Mucosa of rectum (tissue), 2 donors: ENCODE measurements at regions not wholly inside any gene's neighbourhood (a gene's known extent, or its start where the extent isn't known, plus 50 kb on each side); places are given as distances from the start of the nearest gene placed in this dataset.

Source experiments
- H3K27ac ChIP-seq, 2 donors: one replicate each; pipeline ENCODE4 v1.7.0; 2013; ENCODE audit warnings: inconsistent platforms in 2 of 2, low read depth in 2 of 2, low read length in 2 of 2
- H3K27me3 ChIP-seq, 2 donors: one replicate each; pipeline ENCODE4 v1.7.0; 2013; ENCODE audit warnings: low read length in 2 of 2; ENCODE audit not compliant: control insufficient read depth in 2 of 2, insufficient read depth in 2 of 2
- H3K36me3 ChIP-seq, 2 donors: one replicate each; pipeline ENCODE4 v1.7.0; 2013; ENCODE audit warnings: low read length in 2 of 2; ENCODE audit not compliant: control insufficient read depth in 2 of 2, insufficient read depth in 2 of 2
- H3K4me1 ChIP-seq, 2 donors: one replicate each; pipeline ENCODE4 v1.7.0; 2013; ENCODE audit warnings: low read length in 2 of 2, mild to moderate bottlenecking in 1 of 2; ENCODE audit not compliant: control insufficient read depth in 2 of 2, insufficient read depth in 2 of 2
- H3K4me3 ChIP-seq, 2 donors: one replicate each; pipeline ENCODE4 v1.7.0; 2013; ENCODE audit warnings: low read length in 2 of 2
- H3K9ac ChIP-seq, 2 donors: one replicate each; pipeline ENCODE4 v1.7.0; 2013; ENCODE audit warnings: low read length in 2 of 2, low read depth in 1 of 2, mild to moderate bottlenecking in 1 of 2
- H3K9me3 ChIP-seq, 2 donors: one replicate each; pipeline ENCODE4 v1.7.0; 2013; ENCODE audit warnings: low read length in 2 of 2; ENCODE audit not compliant: control insufficient read depth in 2 of 2
- donor health status: healthy.
- donor health status: Normal muscosa, but diverticular disease.

DNA sequence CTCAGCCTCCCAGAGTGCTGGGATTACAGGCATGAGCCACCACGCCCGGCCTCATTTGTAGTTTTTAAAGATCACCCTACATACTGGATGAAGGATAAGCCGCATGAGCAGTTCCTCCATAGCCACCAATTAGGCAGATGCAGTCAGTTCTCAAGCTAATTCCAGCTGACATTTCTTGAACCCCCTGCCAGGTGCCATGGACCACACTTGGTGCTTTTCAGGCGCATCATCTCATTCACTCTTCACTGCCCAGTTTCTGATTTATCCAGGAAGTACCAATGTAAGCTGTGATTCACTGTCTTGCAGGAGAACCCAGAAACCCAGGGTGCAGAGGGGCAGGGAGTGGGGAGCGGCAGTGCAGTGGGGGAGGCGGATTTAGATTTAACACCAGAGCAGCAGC, 56.5 kb upstream of the RASA2 start:
- Histone ChIP-seq H3K4me1 (peaks cover 14 to 20% of the 10 kb centered on the region in 2 donors), H3K9me3 (no peaks in the 10 kb centered on the region), H3K9ac (no peak overlapping the region), H3K4me3 (no peak overlapping the region), H3K36me3 (peaks cover 25 to 26% of the 10 kb centered on the region in 2 donors), H3K27me3 (no peaks in the 10 kb centered on the region), H3K27ac (peak overlapping the region in 1 of 2 donors; percentile 32)

DNA sequence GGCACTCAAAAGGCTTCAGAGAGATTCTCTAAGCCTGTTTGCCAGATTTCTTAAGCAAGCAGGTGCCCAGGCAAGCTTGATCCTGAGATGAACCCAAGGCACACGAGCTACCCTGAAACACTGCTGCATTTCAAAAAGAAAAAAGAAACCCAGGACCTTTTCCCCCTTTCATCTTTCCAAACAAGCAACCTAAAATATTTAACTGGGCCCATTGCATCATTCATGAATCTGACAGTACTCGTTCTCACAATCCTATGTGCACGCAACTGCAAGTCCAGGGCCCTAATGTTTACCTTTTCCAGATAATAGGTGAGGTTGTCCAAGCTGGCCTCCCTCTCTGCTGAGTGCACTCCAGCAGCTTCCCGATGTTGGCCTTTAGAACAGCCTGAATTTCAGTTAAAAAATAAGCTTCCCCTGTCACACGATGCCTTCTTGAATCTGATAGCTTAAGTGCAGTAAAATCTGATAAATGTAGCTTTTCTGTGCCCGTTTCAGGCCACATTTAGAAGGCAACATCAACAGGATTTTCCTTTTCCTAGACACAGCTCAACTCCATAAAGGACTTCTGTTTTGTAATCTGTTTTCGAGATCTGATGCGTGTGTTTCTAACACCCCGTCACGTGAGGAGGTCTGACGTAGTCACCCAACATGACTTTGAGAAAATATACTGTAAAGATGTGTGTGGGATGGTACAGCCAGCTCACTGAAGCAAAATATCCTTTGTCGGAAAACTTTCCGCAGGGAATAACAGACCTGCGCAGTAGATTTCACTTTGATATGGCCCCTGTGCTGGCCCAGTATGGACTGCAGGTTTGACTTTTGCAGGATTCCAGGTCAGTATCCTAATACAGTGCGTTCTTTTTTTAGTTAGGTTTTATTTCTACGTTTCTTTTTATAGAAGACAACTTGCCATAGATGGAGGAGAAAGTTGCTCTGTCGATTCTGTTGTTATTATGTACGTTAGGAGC, 55.1 kb upstream of the RASA2 start:
- H3K9ac ChIP-seq: no peak overlapping the region
- H3K27me3 ChIP-seq: no peaks in the 10 kb centered on the region
- H3K27ac ChIP-seq: peak overlapping the region; percentile 7 to 56
- no peak overlapping the region for H3K4me3 ChIP-seq
- H3K4me1 ChIP-seq: peaks cover 7 to 10% of the 10 kb centered on the region in 2 donors
- H3K9me3 ChIP-seq: no peaks in the 10 kb centered on the region
- H3K36me3 ChIP-seq: peaks cover 25 to 26% of the 10 kb centered on the region in 2 donors

DNA sequence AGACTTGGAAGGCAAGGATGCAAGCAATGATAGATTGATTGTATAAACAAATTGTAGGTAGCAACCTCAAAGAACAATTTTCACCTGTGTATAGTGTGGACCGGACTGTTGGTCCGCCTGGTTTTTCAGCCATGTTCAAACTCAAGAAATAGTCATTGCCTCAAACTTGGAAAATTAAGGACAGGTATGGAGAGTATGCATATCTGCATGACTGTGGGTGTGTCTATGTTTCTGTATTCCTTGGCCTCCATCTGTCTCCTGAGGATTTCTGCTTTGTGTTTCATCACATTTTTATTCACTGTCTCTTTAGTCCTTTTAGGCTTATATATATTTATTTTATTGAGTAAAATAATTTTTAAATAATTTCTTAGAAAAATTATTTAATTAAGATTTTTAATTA, 53.9 kb upstream of the RASA2 start:
- no peak overlapping the region for H3K4me3 ChIP-seq
- peaks cover 23 to 24% of the 10 kb centered on the region in 2 donors for H3K36me3 ChIP-seq
- H3K9ac ChIP-seq: no peak overlapping the region
- H3K27me3 ChIP-seq: no peaks in the 10 kb centered on the region
- no peaks in the 10 kb centered on the region for H3K9me3 ChIP-seq
- H3K27ac ChIP-seq: peak overlapping the region in 1 of 2 donors; percentile 32
- peaks cover 10 to 13% of the 10 kb centered on the region in 2 donors for H3K4me1 ChIP-seq

DNA sequence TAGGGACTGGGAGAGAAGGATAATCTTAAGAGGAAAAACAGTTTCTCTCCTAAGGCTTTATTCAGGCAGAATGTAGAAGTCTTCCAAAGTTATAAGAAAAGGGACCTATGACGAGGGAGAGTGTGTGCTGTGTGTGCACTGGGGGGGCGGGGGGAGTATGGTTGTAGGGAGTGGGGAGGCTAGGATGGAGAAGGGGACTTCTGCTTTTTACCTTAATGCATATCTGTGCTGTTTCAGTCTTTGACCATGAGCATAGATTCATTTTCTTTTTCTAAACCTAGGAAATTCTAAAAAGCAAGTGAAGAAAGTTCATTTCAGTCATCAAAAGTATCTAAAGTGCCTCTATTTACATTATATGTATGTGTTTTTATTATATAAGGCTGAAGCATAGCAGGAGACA, 52.6 kb upstream of the RASA2 start:
- H3K27me3 ChIP-seq: no peaks in the 10 kb centered on the region
- no peaks in the 10 kb centered on the region for H3K9me3 ChIP-seq
- H3K36me3 ChIP-seq: peaks cover 20 to 23% of the 10 kb centered on the region in 2 donors
- peaks cover 10 to 13% of the 10 kb centered on the region in 2 donors for H3K4me1 ChIP-seq
- H3K9ac ChIP-seq: no peak overlapping the region
- H3K4me3 ChIP-seq: no peak overlapping the region
- no peak overlapping the region for H3K27ac ChIP-seq

DNA sequence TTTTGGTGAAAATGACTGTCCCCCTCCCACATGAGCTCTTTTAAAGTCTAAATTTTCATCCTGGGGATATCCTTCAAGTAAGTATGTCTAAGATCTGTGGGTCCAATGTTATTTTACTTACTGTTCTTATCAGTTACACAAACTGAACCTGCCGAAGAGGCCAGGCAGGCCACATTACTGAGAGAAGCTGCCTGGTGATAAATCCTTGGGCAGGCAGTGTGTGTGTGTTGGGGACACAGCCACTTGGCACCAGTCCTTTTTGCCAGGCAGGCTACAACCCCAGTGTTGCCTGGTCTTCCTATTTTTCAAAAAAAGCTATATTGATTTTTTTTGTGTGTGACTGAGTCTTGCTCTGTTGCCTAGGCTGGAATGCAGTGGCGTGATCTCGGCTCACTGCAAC, 50.6 kb upstream of the RASA2 start:
- peaks cover 7 to 18% of the 10 kb centered on the region in 2 donors for H3K4me1 ChIP-seq
- H3K27ac ChIP-seq: peak overlapping the region in 1 of 2 donors; percentile 61
- H3K9ac ChIP-seq: no peak overlapping the region
- no peaks in the 10 kb centered on the region for H3K27me3 ChIP-seq
- no peak overlapping the region for H3K4me3 ChIP-seq
- no peaks in the 10 kb centered on the region for H3K9me3 ChIP-seq
- H3K36me3 ChIP-seq: peaks cover 9 to 17% of the 10 kb centered on the region in 2 donors
